ENCODE measurements at regions not wholly inside any gene's neighbourhood (a gene's known extent, or its start where the extent isn't known, plus 50 kb on each side); places are given as distances from the start of the nearest gene placed in this dataset.

DNA sequence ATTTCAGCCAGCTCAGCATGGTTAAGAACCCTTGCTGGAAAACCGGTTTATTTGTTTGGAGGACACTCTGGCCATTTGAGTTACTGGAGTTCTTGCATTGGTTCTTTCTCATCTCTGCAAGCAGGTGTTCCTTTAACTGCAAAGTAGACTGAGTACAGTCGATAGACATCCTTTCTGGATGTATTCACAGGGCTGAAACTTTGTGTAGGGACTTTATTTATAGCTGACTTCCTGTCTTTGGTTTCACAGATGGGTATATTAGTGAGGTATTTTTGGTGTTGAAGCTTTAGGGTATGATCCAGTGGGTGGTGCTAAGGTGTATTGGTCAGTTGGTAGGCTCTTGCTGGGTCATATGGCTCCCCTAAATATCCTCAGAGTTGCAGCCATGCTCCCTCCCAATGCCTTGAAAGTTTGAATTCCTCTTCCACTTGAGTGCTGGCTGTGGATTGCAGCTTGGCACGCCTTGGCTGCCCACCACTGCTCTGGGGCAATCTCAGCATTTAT is 666.0 kb upstream of the COX7C start:
- H3K36me3 ChIP-seq = no peaks in the 10 kb centered on the region
- intact Hi-C loops (cut with DNase I) = no loop called here
- no peaks in the 10 kb centered on the region for H3K27me3 ChIP-seq
- peaks cover 0 to 1% (median 0%) of the 10 kb centered on the region in 4 donors for H3K9me3 ChIP-seq
- TF ChIP-seq EP300 (IDR thresholded peaks at IDR 0.05) (no peak), POLR2AphosphoS5 (IDR thresholded peaks at IDR 0.05) (no peak), CTCF (IDR thresholded peaks at IDR 0.05) (no peak), POLR2A (IDR thresholded peaks at IDR 0.05) (no peak)
- 79 to 84% methylated on average over 3 of the region's 3 CpGs for WGBS, 2 donors
- no peak for DNase-seq
- no peak overlapping the region for H3K27ac ChIP-seq
- no peak overlapping the region for H3K4me3 ChIP-seq
- no peaks in the 10 kb centered on the region for H3K4me1 ChIP-seq

DNA sequence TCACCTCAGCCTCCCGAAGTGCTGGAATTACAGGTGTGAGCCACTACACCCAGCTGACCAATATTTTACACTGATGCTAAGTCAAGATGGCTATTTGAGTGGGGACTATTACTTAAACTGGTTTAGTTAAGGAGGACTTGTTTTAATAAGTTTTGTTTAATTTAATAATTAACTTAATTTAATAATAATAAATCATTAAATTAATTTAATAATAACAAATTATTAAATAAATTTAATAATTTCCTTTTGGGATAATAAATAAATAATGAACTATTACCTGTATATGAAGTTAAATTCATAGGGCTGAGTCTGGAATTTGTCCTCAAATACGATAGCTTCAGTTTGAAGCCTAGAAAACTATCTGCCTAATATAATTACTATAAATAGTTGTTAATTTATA is 665.1 kb upstream of the COX7C start:
- 88 to 93% methylated on average over 2 of the region's 2 CpGs for WGBS, 2 donors
- no peak for TF ChIP-seq POLR2AphosphoS5 (IDR thresholded peaks at IDR 0.05)
- no peak for TF ChIP-seq CTCF (IDR thresholded peaks at IDR 0.05)
- TF ChIP-seq EP300 (IDR thresholded peaks at IDR 0.05) = no peak
- TF ChIP-seq POLR2A (IDR thresholded peaks at IDR 0.05) = no peak
- Histone ChIP-seq H3K4me1 (no peaks in the 10 kb centered on the region), H3K9me3 (peaks cover 0 to 1% (median 0%) of the 10 kb centered on the region in 4 donors), H3K36me3 (no peaks in the 10 kb centered on the region), H3K4me3 (no peak overlapping the region), H3K27me3 (no peaks in the 10 kb centered on the region), H3K27ac (no peak overlapping the region)
- no peak for DNase-seq
- intact Hi-C loops (cut with DNase I) = no loop called here

GRCh38 chr5:85967681-85968080 is 650.1 kb upstream of the COX7C start:
- 65 to 80% methylated on average over 4 of the region's 4 CpGs for WGBS, 2 donors

DNA sequence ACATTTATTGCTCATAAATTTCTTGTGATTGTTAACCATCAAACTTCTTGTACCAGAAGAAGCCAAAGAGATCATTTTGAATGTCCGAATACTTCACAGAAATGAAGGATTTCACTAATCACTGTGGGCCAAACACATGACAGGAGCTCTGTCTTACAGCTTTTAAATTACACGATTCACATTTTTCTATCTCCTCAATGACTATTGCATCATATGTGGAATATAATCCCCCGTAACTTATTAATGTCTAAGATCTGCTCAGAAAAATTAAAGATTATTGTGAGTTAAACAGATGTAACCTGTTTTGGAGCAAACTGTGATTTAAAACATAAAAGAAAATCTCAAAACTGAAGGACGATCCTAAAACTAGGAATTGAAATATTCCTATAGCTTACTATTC is 645.2 kb upstream of the COX7C start:
- intact Hi-C loops (cut with DNase I) = no loop called here

More at GRCh38 chr5:85967681-85968080, 650.1 kb upstream of the COX7C start:
- no peak for TF ChIP-seq CTCF (IDR thresholded peaks at IDR 0.05)
- TF ChIP-seq POLR2A (IDR thresholded peaks at IDR 0.05) = no peak
- TF ChIP-seq POLR2AphosphoS5 (IDR thresholded peaks at IDR 0.05) = no peak
- no peak for TF ChIP-seq EP300 (IDR thresholded peaks at IDR 0.05)
- no peaks in the 10 kb centered on the region for H3K36me3 ChIP-seq
- no peak for DNase-seq
- no peaks in the 10 kb centered on the region for H3K9me3 ChIP-seq
- H3K4me3 ChIP-seq = no peak overlapping the region
- no peak overlapping the region for H3K27ac ChIP-seq
- no peaks in the 10 kb centered on the region for H3K4me1 ChIP-seq
- H3K27me3 ChIP-seq = no peaks in the 10 kb centered on the region
- intact Hi-C loops (cut with DNase I) = no loop called here

More for the DNA sequence above, 645.2 kb upstream of the COX7C start:
- WGBS, 2 donors = 85 to 93% methylated on average over 4 of the region's 4 CpGs
- no peak for TF ChIP-seq POLR2A (IDR thresholded peaks at IDR 0.05)
- TF ChIP-seq EP300 (IDR thresholded peaks at IDR 0.05) = no peak
- TF ChIP-seq POLR2AphosphoS5 (IDR thresholded peaks at IDR 0.05) = no peak
- TF ChIP-seq CTCF (IDR thresholded peaks at IDR 0.05) = no peak
- Histone ChIP-seq H3K36me3 (no peaks in the 10 kb centered on the region), H3K4me3 (no peak overlapping the region), H3K4me1 (no peaks in the 10 kb centered on the region), H3K27ac (no peak overlapping the region), H3K9me3 (no peaks in the 10 kb centered on the region), H3K27me3 (no peaks in the 10 kb centered on the region)
- DNase-seq = no peak
